ENCODE measurements at regions not wholly inside any gene's neighbourhood (a gene's known extent, or its start where the extent isn't known, plus 50 kb on each side); places are given as distances from the start of the nearest gene placed in this dataset.

DNA sequence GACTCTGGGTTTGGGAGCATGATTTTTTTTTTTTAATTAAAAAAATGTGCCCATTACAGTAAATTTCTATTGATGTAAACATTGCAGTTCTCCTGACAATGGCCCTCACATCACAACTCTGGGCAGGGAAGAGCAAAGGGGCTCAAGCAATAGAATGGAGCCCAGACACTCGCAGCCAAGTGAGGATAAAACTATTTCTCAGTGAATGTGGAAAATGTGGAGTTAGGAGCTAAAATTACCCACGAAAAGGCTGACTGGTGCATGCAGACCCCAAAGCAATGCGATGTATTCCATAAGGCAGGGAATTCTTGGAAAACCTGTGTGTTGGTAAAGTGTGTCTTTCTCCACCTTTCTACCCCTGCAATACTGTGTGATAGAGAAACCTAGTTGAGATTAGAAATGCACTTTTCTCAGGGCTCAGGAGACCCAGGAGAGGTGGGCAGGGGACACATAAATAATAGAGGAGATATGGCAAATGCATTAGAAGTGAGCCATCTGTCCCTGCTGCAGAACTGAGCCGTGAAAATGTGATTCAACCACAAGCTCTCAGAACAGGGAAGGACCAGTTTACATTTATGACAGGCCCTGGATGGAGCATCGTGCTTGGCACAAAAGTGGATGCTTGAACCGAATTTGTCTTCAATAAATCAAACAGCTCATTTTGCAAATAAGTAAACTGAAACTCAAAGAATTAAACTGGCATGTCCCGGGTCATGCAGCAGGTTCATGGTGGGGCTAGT is 100.1 kb downstream of the MYCN start:
- no peak for TF ChIP-seq CTCF (IDR thresholded peaks at IDR 0.05; ENCODE audit: control insufficient read depth, extremely low read depth, insufficient read depth)

DNA sequence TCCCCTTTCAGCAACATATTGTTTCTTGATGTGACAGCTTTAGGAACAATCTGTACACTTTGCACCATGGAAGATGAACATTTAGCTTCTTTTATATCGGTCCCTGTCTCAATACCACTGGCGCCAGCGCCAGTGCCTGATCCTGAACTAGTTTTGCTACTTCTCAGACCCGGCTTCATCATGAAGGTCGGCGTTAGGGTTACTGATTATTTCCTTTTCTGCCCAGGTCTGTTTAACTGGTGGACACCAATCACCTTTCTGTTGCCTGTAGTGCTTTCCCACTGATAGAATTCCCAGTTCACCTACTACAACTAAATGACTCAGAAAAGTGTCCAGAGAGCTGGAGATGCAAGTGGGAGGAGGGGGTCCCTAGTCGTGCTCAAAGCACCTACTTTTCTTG is 99.5 kb downstream of the MYCN start:
- no peak for DNase-seq (ENCODE audit: low read depth)
- TF ChIP-seq CTCF (IDR thresholded peaks at IDR 0.05; ENCODE audit: control insufficient read depth, extremely low read depth, insufficient read depth), result no peak
- H3K4me3 ChIP-seq (ENCODE audit: low read depth, low read length), result no peak overlapping the region

More for the DNA sequence above, 100.1 kb downstream of the MYCN start:
- no peak overlapping the region for H3K4me3 ChIP-seq (ENCODE audit: low read depth, low read length)
- no peak for DNase-seq (ENCODE audit: low read depth)

DNA sequence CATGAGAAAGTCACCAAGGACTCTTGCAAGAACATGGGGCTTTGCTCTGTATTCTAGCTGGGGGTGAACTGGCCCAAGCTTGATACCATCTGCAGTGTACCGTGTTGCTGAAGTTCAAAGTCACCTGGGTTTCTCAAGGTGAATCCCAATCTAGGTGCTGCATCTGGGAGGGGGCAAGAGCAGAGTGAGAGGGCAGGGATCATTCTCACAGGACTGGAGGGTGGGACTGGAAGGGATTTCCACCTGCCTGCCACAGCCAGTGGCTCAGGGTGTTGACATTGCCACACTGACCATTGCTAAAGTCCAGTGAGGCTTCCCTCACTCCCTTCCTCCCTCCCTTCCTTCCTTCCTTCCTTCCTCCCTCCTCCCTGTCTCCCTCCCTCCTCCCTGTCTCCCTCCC is 98.7 kb downstream of the MYCN start:
- DNase-seq (ENCODE audit: low read depth), result no peak
- TF ChIP-seq CTCF (IDR thresholded peaks at IDR 0.05; ENCODE audit: control insufficient read depth, extremely low read depth, insufficient read depth), result no peak
- H3K4me3 ChIP-seq (ENCODE audit: low read depth, low read length), result no peak overlapping the region

- no peak for TF ChIP-seq CTCF (IDR thresholded peaks at IDR 0.05; ENCODE audit: control insufficient read depth, extremely low read depth, insufficient read depth)
- H3K4me3 ChIP-seq (ENCODE audit: low read depth, low read length), result no peak overlapping the region
- no peak for DNase-seq (ENCODE audit: low read depth)
Measured at GRCh38 chr2:16038621-16039020, 98.3 kb downstream of the MYCN start.

DNA sequence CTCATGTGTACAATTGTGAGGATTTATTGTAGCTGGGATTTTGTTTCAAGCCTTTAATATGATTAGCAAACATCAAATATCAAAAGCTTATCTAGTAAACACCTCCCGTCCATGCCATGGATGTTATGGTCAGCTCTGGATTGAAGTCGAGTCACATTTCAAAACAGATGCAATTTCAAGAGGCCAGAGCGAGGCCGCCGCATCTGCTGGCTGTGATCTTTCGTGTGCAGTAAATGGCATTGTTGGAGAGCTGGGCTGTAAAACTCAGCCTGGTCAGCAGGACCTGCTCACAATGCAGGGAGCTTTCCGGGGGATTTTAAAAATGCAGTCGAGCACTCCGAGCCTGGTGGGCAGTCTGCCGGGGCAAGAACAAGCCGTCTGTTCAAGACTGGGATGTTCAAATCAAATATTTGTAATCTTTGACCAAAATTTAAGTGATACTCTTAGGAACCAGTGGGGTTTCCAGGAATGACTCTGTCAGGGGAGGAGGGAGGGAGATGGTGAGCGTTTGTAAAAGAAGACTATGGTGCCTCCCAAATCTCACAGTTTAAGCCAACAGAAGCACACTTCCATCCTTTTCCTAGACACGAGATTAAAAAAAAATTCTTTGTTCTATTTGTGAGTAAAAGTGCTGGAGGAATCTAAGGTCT is 97.6 kb downstream of the MYCN start:
- TF ChIP-seq CTCF (IDR thresholded peaks at IDR 0.05; ENCODE audit: control insufficient read depth, extremely low read depth, insufficient read depth), result no peak

DNA sequence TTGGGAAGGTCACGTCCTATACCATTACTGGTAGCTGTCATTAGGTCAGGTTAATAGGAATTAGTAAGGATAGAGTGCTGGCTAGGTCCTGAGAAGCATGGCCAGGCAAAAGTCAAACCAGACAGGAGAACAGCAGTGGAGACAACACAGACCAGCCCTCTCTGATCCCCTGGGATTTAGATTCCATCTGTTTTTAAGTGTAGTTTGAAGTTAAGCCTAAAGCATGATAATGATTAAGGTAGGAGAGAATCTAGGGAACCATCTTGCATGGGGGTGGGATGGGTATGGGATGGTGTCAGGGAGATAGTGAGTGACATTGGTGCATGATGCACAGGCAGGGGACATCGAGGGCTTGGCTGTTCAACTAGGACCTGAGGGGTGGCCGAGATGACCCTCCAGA is 96.6 kb downstream of the MYCN start:
- no peak for DNase-seq (ENCODE audit: low read depth)
- no peak for TF ChIP-seq CTCF (IDR thresholded peaks at IDR 0.05; ENCODE audit: control insufficient read depth, extremely low read depth, insufficient read depth)
- no peak overlapping the region for H3K4me3 ChIP-seq (ENCODE audit: low read depth, low read length)

More for the DNA sequence above, 97.6 kb downstream of the MYCN start:
- DNase-seq (ENCODE audit: low read depth), result no peak
- no peak overlapping the region for H3K4me3 ChIP-seq (ENCODE audit: low read depth, low read length)

Data from LNCaP clone FGC (cell line).